SH-SY5Y (cell line): ENCODE measurements at regions not wholly inside any gene's neighbourhood (a gene's known extent, or its start where the extent isn't known, plus 50 kb on each side); places are given as distances from the start of the nearest gene placed in this dataset.

Source experiments
- GATA2 ChIP-seq: IDR thresholded peaks from 2 replicates; pipeline ENCODE4 v1.6.1; 2011; ENCODE audit warnings: mild to moderate bottlenecking, low read depth, low read length
- GATA3 ChIP-seq: IDR thresholded peaks from 2 replicates; pipeline ENCODE4 v1.6.1; 2011; ENCODE audit warnings: low read depth, mild to moderate bottlenecking, low read length, moderate library complexity

DNA sequence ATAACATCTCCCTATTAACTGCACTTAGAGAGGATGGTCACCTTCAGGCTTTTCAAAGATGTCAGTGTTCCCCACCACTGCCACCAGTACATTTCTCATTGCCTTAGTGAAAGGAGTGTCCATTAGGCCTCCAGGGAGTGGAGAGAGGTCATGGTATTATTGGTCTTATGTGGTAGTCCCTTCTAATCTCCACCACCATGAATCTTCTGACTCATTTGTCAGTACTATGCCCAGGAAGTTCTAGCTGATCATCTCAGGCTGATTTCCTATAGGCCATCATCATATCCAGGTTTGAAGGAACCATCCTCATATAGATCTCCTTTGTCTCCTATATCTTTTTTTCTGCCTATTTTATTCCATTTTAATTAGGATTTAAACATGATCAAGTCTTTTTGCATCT lies 221.5 kb downstream of the CYB561 start:
- no peak for TF ChIP-seq GATA2
- TF ChIP-seq GATA3: no peak

DNA sequence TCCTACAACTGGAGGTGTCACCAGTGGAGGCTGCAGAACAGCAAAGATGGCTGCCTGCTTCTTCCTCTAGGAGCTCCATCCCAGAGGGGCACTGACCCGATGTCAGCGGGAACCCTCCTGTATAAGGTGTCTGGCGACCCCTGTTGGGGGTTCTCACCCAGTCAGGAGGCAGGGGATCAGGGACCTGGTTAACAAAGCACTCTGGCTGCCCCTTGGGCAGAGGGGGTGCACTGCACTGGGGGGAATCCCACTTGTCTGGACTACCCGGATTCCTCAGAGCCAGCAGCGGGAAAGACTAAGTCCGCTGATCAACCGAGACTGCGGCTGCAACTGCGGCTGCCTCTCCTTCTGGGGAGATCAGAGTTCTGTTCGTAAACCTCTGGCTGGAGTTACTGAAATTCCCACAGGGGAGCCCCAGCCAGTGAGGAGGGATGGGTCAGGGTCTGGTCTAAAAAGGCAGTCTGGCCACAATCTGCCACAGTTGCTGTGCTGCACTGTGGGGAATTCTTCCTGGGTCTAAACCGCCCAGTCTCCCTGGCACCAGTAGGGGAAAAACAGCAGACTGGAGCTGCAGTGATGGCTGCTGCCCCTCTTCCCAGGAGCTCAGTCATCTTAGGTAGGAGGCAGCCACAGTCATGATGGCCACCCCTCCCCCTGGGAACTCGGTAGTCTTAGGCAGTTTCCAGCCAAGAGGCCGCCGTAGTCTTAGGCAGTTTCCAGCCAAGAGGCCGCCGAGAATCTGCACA lies 213.4 kb downstream of the CYB561 start:
- no peak for TF ChIP-seq GATA2
- TF ChIP-seq GATA3: no peak

DNA sequence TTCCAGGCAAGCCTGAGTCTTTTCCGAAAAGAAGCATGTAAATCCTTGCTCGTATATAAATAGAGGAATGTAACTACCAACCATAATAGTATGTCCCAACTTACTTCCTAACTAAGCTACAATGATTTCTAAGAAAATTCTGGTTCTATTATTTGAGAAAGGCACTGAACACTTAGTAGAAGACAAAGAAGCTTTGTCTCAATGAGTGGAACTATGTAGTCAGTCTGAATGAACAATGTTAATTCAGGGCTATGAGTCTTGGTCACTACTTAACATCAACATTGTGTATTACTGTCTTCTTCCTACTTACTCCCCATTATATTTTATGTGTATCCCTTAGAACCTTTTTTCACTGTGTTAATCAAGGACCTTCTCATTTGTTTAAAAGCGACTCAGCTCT lies 206.0 kb downstream of the CYB561 start:
- TF ChIP-seq GATA3 (no peak), GATA2 (no peak)

DNA sequence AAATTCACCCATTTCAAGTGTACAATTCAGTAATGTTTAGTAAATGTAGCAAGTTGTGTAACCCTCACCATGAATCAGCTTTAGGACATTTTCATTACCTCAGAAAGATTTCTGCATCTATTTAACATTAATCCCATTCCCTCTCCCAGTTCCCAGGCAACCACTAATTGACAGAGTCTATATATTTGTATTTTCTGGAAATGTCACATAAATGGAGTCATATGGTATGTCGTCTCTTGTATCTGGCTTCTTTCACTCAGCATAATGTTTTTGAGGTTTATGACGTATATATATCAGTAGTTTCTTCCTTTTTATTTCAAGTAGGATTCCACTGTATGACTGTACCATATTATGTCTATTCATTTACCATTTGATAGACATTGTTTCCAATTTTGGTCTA lies 199.8 kb downstream of the CYB561 start:
- TF ChIP-seq GATA3: no peak

DNA sequence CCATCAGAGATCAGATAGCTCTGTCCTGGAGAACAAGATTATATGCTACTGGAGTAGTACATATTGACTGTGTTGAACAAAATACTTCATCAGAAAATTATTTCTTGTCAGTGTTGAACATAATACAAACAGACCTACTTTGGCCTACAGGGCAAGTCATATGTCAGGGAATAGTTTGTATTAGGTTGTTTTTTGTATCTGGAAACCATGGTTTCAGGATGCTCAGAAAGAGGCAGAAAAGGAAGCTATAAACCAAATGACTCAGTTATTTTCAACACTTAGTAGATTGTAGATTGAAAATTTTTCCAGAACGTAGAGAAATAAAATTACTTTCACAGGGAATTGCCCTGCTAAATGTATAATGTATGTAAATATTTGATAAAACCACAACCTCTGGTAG lies 198.4 kb downstream of the CYB561 start:
- TF ChIP-seq GATA2 (no peak), GATA3 (no peak)

DNA sequence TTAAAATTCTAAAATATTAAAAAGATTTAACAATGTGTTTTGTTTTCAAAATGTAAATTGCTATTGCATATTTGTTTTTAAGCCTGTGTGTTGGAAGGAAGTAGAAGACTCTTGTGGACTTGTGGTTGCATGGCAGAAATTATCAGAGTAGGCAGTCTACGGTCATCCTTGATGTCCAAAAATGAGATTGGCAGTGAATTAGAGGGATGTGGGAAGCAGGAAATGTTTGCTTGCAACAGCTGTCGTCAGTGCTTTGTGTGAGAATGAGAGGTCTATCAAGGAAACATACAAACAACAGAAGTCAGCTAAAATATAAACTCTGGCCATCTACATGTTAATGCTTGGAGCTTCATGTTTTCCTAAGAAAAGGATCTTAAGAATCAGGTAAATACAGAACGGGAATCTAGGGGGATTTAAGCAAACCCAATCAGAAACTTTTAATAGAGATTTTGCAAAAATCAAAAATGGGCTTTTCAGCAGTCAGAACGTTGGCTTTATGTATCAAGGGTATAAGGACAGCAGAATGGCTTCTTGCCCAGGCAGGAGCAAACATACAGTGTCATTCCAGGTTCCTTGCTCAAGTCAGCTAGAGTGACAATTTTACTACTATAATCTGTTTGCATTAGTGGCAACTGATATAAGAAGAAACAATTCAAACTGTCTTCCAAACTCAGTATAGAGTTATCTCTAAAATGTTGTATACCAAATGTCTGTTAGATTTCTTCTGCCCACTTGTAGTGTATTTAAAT lies 196.7 kb downstream of the CYB561 start:
- TF ChIP-seq GATA2: no peak
- TF ChIP-seq GATA3: no peak

DNA sequence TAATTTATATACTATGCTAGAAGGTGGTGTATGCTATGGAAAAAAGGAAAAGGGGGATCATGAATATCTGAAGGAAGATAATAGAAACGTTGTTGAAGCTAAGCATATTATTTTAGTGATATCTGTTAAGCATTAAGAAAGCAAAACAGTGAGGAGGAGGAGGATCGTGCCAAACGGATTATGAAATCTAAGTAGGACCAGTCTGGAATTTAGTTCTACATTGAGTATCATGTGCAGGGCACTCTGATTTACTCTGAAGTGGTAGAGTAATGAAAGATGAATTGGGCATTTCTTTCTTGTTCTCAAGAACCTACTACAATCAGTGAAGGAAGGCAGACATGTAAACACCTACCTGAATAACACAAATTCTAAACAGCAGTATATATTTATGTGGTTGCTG lies 195.3 kb downstream of the CYB561 start:
- no peak for TF ChIP-seq GATA2
- TF ChIP-seq GATA3: no peak

DNA sequence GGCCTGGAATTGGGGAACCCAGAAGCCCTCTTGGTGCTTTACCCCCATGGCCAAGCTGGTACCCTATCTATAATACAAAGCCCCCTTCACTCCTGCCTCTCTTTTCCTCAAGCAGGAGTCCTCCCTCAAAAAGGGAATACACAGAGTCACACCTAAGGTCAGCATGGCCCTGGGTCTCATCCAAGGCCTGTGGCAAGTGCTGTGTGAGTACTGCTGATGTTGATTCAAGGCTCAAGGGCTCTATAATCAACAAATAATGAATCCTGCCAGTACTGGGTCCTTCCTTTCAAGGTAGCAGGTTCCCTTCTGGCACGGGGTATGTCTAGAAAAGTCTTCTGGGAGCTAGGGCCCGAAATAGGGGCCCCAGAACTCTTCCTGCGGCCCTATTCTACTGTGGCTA lies 187.3 kb downstream of the CYB561 start:
- TF ChIP-seq GATA2 (no peak), GATA3 (no peak)

DNA sequence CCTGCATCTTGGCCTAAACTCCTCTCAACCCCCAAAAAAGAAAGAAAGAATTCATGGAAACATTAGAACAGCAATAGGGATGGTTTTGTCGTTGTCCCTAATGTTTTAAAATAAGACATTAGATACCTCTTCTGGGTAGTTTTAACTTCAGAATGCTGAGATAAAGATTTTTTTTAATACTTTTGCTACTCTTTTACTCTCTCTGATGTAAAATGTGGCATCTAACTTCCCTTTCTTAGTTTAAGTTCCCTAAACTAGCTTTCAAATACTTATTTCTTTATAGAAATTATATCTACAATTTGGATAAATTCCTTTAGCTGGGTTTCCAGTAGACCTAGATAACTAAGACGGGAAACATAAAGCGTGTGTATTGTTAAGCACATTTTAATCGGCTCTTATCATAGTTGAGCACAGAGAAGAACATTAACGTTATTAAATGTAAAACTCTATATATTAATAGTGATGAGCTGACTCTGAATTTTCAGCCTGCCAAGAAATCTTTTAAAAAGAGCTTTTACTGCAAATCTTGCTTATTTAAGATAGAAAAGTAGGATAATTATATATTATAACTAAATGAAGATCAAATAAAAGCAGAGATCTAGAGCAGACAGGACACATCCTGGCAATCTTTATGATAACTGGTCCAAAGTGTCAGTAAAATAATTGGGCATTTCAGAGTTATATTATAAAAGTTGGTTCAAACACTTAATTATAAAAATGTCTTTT lies 183.2 kb downstream of the CYB561 start:
- TF ChIP-seq GATA3: no peak
- TF ChIP-seq GATA2: no peak

DNA sequence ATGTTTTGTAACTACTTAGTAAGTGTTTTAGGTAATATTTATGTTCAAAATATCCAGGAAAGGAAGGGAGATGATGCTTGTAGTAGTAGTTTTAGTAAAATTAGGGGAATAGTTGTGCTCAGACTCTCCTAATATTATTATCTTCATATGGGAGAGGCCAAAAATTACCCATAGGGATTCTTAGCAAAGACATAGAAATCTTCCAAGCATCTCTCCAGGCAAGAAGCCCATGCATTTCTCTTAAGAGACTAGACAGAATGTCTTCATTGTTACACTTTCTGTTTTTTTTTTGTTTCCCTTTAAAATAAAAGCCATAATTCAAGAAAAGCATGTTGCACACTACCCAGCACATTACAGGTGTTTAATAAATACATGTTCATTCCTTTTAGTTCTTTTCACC lies 180.6 kb downstream of the CYB561 start:
- no peak for TF ChIP-seq GATA3
- no peak for TF ChIP-seq GATA2

DNA sequence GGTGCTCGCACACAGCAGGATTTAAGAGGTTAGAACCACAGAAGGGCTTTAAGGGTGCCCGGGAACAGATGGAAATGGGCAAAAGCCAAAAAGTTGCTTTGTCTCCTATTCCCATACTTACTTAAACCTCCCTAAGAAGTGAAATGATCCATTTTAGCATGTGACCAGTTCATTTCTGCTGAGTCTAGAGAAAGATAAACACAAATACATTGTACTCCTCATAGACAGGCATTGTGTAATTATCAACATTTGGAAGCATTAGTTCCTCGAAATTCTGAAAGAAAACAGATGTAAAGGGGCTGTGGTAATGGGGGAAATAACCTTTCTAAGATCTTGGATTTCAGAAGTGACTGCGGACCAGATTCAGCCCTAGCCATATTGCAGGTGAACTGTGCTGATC lies 178.3 kb downstream of the CYB561 start:
- TF ChIP-seq GATA3: no peak
- TF ChIP-seq GATA2: no peak

DNA sequence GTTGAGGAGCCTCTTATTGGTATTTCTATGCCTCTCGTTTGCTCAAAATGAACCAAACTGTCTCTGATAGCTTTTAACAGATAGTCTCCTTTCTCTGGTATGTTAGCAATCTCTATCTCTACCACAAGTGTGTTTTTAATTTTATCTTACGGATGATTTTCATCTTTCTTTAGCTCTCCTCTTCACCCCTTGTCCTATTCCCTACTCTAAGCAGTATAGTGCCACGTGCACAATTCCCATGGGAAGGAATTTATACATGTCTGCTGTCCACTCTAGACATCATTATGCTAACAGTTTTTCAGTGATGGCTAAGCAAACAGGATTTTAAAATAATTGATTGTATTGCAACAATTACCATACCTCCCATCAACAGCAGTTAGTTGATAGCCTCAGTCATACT lies 177.3 kb downstream of the CYB561 start:
- TF ChIP-seq GATA3 (no peak), GATA2 (no peak)

DNA sequence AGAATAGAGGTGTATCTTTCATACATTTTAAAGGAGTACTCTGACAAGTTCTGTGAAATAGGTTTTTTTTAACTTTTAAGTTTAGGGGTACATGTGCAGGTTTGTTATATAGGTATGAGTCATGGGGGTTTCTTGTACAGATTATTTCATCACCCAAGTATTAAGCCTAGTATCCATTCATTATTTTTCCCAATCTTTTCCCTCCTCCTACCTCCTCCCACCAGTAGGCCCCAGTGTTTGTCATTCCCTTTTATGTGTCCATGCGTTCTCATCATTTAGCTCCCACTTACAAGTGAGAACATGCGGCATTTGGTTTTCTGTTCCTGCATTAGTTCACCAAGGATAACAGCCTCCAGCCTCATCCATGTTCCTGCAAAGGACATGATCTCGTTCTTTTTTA lies 175.5 kb downstream of the CYB561 start:
- TF ChIP-seq GATA2 (no peak), GATA3 (no peak)

DNA sequence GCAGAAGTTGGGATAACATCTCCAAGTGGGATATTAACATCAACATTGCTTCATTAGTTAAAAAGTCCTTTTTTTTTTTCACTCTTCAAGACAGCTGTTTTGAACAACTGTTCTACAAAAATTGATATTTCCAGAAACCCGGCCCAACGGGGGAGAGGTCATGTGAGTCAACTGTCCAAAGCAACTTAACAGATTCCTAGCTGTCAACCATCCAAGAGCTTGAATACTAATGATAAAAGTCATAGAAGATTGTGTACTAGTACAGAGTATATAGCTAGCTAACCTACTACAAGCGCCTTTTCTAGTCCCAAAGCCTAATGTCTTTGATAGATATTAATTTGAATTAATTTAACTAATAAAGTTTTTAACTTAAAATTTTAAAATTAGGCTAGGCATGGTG lies 172.0 kb downstream of the CYB561 start:
- TF ChIP-seq GATA3 (no peak), GATA2 (no peak)

DNA sequence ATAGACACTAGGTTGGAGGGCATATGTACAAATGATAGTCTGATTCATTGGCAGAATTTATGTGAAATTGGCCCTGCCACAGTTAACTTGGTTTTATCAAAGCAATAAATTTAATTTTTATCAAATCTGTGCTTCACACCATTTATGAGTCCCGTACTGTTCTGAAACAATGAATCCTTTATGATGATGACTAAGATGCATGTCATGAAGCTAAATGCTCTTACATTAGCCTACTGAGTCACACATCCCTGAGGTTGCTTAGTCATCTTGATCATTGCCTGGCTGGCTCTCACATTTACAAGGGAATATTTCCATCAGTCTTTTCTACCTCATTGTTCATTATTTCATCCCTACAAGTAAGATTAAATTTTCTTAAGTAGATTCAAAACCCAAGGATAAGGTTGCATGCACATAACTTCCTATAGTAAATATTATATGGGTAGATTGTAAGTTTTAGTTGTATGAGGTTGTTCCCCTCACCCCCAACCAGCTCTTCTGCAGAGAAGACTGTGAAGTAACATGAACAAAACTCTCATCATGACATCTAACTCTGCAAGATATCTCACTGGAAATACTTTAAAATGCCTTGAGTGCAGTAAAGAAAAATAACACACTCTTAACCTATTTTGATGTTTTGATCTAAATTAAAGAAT lies 170.7 kb downstream of the CYB561 start:
- no peak for TF ChIP-seq GATA3
- no peak for TF ChIP-seq GATA2
